ENCODE measurements at regions not wholly inside any gene's neighbourhood (a gene's known extent, or its start where the extent isn't known, plus 50 kb on each side); places are given as distances from the start of the nearest gene placed in this dataset.

DNA sequence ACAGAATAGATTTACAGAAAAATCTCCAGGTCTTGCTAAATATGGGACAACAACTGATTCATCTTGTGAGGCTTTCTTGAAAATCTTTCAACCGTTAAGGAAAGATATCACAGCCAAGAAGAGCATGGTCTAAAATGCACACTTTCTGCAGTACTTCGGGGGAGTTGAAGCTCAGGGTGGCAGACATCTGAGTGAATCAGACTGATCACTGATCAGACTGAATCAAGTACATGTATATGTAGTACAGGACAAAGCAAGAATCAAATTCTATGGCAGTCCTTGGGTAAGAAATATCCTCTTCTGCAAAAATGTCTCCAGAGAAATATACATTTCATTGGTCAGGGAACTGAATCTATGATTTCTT lies 212.4 kb upstream of the SPAG17 start:
- TF ChIP-seq, protein P1, sequence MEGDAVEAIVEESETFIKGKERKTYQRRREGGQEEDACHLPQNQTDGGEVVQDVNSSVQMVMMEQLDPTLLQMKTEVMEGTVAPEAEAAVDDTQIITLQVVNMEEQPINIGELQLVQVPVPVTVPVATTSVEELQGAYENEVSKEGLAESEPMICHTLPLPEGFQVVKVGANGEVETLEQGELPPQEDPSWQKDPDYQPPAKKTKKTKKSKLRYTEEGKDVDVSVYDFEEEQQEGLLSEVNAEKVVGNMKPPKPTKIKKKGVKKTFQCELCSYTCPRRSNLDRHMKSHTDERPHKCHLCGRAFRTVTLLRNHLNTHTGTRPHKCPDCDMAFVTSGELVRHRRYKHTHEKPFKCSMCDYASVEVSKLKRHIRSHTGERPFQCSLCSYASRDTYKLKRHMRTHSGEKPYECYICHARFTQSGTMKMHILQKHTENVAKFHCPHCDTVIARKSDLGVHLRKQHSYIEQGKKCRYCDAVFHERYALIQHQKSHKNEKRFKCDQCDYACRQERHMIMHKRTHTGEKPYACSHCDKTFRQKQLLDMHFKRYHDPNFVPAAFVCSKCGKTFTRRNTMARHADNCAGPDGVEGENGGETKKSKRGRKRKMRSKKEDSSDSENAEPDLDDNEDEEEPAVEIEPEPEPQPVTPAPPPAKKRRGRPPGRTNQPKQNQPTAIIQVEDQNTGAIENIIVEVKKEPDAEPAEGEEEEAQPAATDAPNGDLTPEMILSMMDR (IDR thresholded peaks at IDR 0.05; ENCODE audit: borderline replicate concordance, extremely low read depth, low read length, poor library complexity, severe bottlenecking) = no peak
- no peak for TF ChIP-seq EZH2 (IDR thresholded peaks at IDR 0.05; ENCODE audit: borderline replicate concordance, low read depth, low read length, severe bottlenecking)

Measured in DND-41 (cell line).